Neural progenitor cell (in vitro differentiated cells): ENCODE measurements at regions not wholly inside any gene's neighbourhood (a gene's known extent, or its start where the extent isn't known, plus 50 kb on each side); places are given as distances from the start of the nearest gene placed in this dataset.

Source experiments
- DNase-seq: peaks from one replicate; pipeline ENCODE4 v3.0.0-alpha.2; 2016; ENCODE audit warnings: low spot score
- H2AFZ ChIP-seq: fragments of 200-600 bp; sonication (generic); replicated peaks from 2 replicates; pipeline ENCODE4 v1.6.1; 2016; ENCODE audit warnings: antibody characterized with exemption
- H3F3A ChIP-seq: fragments of 200-600 bp; sonication (generic); 2 replicates; pipeline ENCODE4 v1.6.1; 2016; ENCODE audit warnings: antibody characterized with exemption, low read depth
- H3K27ac ChIP-seq: fragments of 200-600 bp; sonication (generic); 2 replicates; pipeline ENCODE4 v1.5.1; 2016; ENCODE audit warnings: mild to moderate bottlenecking
- H3K27me3 ChIP-seq: fragments of 200-600 bp; sonication (generic); 2 replicates; pipeline ENCODE4 v1.6.1; 2016; ENCODE audit warnings: mild to moderate bottlenecking, moderate library complexity
- H3K36me3 ChIP-seq: fragments of 200-600 bp; sonication (generic); 2 replicates; pipeline ENCODE4 v1.5.1; 2016
- H3K4me1 ChIP-seq: fragments of 200-600 bp; sonication (generic); 2 replicates; pipeline ENCODE4 v1.6.1; 2016; ENCODE audit warnings: mixed run types
- H3K4me2 ChIP-seq: fragments of 200-600 bp; sonication (generic); 2 replicates; pipeline ENCODE4 v1.6.1; 2016
- H3K4me3 ChIP-seq: fragments of 200-600 bp; sonication (generic); 2 replicates; pipeline ENCODE4 v1.5.1; 2016
- H3K79me2 ChIP-seq: fragments of 200-600 bp; sonication (generic); 2 replicates; pipeline ENCODE4 v1.6.1; 2016; ENCODE audit warnings: low read depth
- H3K9ac ChIP-seq: fragments of 200-600 bp; sonication (generic); 2 replicates; pipeline ENCODE4 v1.6.1; 2016
- H3K9me3 ChIP-seq: fragments of 200-600 bp; sonication (generic); 2 replicates; pipeline ENCODE4 v1.5.1; 2016; ENCODE audit warnings: low read depth
- H4K20me1 ChIP-seq: fragments of 200-600 bp; sonication (generic); 2 replicates; pipeline ENCODE4 v1.6.1; 2016; ENCODE audit warnings: low read depth
- H3K27ac Mint-ChIP-seq: 3 replicates; pipeline ENCODE4 v1.8.0; 2021; ENCODE audit warnings: mixed read lengths
- H3K27me3 Mint-ChIP-seq: 2 replicates; pipeline ENCODE4 v1.8.0; 2022; ENCODE audit warnings: low read depth, mild to moderate bottlenecking, inconsistent platforms, moderate library complexity, mixed read lengths; ENCODE audit not compliant: insufficient read depth
- H3K36me3 Mint-ChIP-seq: 3 replicates; pipeline ENCODE4 v1.8.0; 2021; ENCODE audit warnings: mixed read lengths
- H3K4me1 Mint-ChIP-seq: 3 replicates; pipeline ENCODE4 v1.8.0; 2021; ENCODE audit warnings: mixed read lengths
- H3K4me3 Mint-ChIP-seq: 3 replicates; pipeline ENCODE4 v1.8.0; 2021; ENCODE audit warnings: mild to moderate bottlenecking, moderate library complexity, mixed read lengths
- H3K9me3 Mint-ChIP-seq: 3 replicates; pipeline ENCODE4 v1.8.0; 2020; ENCODE audit warnings: mixed read lengths
- EZH2 ChIP-seq: fragments of 200-600 bp; sonication (generic); IDR thresholded peaks from 2 replicates; pipeline ENCODE4 v1.6.1; 2017; ENCODE audit warnings: antibody characterized with exemption, mild to moderate bottlenecking, moderate library complexity
- EZH2phosphoT487 ChIP-seq: fragments of 200-600 bp; sonication (generic); IDR thresholded peaks from 2 replicates; pipeline ENCODE4 v1.6.1; 2017; ENCODE audit warnings: antibody characterized with exemption
- TF ChIP-seq, protein P1 (sequence below): fragments of 200-600 bp; sonication (generic); IDR thresholded peaks from 2 replicates; pipeline ENCODE4 v1.5.1; 2017; ENCODE audit warnings: antibody characterized with exemption, mild to moderate bottlenecking

DNA sequence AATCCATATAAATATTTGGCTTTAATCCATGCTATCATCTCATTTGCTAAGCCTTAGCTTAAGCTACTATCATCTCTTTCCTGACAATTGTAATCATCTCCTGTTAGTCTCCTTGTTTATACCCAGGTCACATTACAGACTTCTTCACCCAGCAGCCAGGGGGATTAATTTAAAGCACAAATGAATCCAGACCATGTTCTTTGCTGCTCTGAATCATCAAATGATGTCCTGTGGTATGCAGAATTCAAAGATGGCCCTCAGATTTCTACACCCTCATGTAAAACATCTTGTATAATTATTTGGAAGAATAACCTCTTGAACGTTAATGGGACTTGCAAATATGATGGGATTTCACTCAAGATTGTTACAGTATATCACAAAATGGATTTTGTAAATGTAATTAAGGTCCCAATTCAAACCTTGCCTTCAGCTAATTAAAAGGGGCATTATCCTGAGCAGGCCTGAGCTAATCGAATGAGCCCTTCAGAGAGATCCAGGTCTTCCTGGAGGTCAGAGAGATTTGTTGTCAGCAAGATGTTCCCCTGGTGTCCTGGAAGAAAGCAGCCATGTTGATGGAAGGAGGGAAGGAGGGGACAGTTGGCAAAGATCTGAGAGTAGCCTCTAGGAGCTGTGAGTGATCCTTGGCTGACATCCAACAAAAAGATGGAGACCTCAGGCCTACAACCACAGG is 241.1 kb upstream of the MMADHC start:
- Mint-ChIP-seq H3K27me3 (no peaks in the 10 kb centered on the region), H3K4me3 (no peak overlapping the region), H3K27ac (peak overlapping the region; percentile 10), H3K9me3 (peaks cover 3% of the 10 kb centered on the region), H3K4me1 (peaks cover 7% of the 10 kb centered on the region), H3K36me3 (no peaks in the 10 kb centered on the region)
- Histone ChIP-seq H3F3A (no peaks in the 10 kb centered on the region), H3K79me2 (no peaks in the 10 kb centered on the region), H3K36me3 (no peaks in the 10 kb centered on the region), H3K27ac (no peak overlapping the region), H3K9ac (no peak overlapping the region), H3K4me2 (no peak overlapping the region), H2AFZ (no peak overlapping the region), H4K20me1 (no peaks in the 10 kb centered on the region), H3K4me1 (peaks cover 11% of the 10 kb centered on the region), H3K27me3 (no peaks in the 10 kb centered on the region), H3K9me3 (no peaks in the 10 kb centered on the region), H3K4me3 (no peak overlapping the region)
- no peak for DNase-seq
- TF ChIP-seq, protein P1, sequence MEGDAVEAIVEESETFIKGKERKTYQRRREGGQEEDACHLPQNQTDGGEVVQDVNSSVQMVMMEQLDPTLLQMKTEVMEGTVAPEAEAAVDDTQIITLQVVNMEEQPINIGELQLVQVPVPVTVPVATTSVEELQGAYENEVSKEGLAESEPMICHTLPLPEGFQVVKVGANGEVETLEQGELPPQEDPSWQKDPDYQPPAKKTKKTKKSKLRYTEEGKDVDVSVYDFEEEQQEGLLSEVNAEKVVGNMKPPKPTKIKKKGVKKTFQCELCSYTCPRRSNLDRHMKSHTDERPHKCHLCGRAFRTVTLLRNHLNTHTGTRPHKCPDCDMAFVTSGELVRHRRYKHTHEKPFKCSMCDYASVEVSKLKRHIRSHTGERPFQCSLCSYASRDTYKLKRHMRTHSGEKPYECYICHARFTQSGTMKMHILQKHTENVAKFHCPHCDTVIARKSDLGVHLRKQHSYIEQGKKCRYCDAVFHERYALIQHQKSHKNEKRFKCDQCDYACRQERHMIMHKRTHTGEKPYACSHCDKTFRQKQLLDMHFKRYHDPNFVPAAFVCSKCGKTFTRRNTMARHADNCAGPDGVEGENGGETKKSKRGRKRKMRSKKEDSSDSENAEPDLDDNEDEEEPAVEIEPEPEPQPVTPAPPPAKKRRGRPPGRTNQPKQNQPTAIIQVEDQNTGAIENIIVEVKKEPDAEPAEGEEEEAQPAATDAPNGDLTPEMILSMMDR, result no peak
- TF ChIP-seq EZH2, result no peak
- no peak for TF ChIP-seq EZH2phosphoT487

DNA sequence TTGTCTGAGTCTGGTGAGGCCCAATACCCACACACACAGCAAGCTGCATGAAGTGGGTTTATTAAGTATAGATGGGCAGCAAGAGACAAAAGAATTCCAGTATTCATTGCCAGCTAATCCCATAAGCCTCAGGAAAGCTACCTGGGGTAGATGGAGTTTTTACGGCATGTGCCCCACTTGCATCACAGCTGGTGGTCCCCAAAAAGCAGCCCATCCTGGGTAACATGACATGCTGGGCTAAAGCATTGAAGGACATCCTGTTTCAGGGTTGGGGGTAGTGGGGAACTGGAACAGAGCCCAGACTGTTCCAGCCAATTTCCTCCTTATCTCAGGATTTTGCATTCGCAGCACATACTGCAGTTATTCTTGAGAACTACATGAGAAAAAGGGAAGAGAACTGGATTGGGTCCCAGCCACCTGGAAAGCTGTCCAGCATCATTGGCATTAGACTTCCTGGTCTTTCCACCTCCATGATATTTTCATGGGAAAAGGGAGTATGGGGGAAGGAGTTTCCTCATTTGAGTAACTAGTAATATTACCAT is 240.1 kb upstream of the MMADHC start:
- Histone ChIP-seq H3K4me3 (no peak overlapping the region), H3K4me1 (peaks cover 11% of the 10 kb centered on the region), H2AFZ (no peak overlapping the region), H3F3A (no peaks in the 10 kb centered on the region), H4K20me1 (no peaks in the 10 kb centered on the region), H3K36me3 (no peaks in the 10 kb centered on the region), H3K27ac (no peak overlapping the region), H3K79me2 (no peaks in the 10 kb centered on the region), H3K4me2 (no peak overlapping the region), H3K27me3 (no peaks in the 10 kb centered on the region), H3K9me3 (no peaks in the 10 kb centered on the region), H3K9ac (no peak overlapping the region)
- Mint-ChIP-seq H3K4me1 (peaks cover 5% of the 10 kb centered on the region), H3K36me3 (no peaks in the 10 kb centered on the region), H3K27me3 (peaks cover 2% of the 10 kb centered on the region), H3K27ac (no peak overlapping the region), H3K9me3 (peaks cover 3% of the 10 kb centered on the region), H3K4me3 (no peak overlapping the region)
- no peak for TF ChIP-seq EZH2phosphoT487
- TF ChIP-seq EZH2, result no peak
- TF ChIP-seq, protein P1, result no peak
- no peak for DNase-seq

DNA sequence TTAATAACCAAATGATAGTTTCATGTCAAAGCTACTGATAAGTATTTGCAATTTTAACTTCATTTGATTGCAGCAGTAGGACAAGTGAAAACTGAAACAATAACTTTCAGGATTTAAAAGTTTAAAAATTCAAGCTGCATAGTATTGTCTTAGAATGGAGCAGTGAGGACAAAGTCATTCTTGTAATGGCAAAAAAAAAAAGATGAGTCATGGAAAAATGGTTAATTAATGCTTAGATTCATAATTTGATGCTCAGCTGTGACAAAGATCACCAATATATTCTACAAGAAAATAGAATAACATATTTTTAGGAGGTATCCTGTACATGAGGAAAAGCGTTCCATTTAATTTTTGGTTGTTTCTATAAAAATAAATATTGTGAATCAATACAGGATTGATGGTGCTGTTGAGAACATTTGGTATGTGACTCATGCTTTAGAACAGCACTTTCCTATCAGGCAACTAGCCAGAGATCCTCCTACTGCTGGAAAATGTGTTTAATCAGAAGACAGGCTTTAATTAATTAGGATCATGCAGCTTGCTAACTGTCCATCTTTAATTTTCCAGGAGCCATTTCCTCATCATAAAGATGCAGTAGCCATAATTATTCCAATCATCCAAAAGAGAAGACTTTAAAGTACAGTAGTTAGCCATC is 239.0 kb upstream of the MMADHC start:
- Mint-ChIP-seq H3K27ac (no peak overlapping the region), H3K4me1 (peaks cover 4% of the 10 kb centered on the region), H3K9me3 (peaks cover 3% of the 10 kb centered on the region), H3K36me3 (no peaks in the 10 kb centered on the region), H3K27me3 (peaks cover 2% of the 10 kb centered on the region), H3K4me3 (no peak overlapping the region)
- no peak overlapping the region for H3K4me3 ChIP-seq
- DNase-seq, result no peak
- H3K27ac ChIP-seq, result no peak overlapping the region
- TF ChIP-seq, protein P1, result no peak
- no peak for TF ChIP-seq EZH2
- no peak for TF ChIP-seq EZH2phosphoT487
- no peaks in the 10 kb centered on the region for H3F3A ChIP-seq
- H3K4me2 ChIP-seq, result no peak overlapping the region
- peaks cover 6% of the 10 kb centered on the region for H3K4me1 ChIP-seq
- no peaks in the 10 kb centered on the region for H4K20me1 ChIP-seq
- no peaks in the 10 kb centered on the region for H3K79me2 ChIP-seq
- no peak overlapping the region for H3K9ac ChIP-seq
- no peak overlapping the region for H2AFZ ChIP-seq
- H3K9me3 ChIP-seq, result no peaks in the 10 kb centered on the region
- H3K36me3 ChIP-seq, result no peaks in the 10 kb centered on the region
- no peaks in the 10 kb centered on the region for H3K27me3 ChIP-seq
